Activated CD8-positive, alpha-beta memory T cell treated with anti-CD3 and anti-CD28 coated beads, Interleukin-2, amount 50 U/mL, for 1 hour (primary cell): ENCODE measurements at regions not wholly inside any gene's neighbourhood (a gene's known extent, or its start where the extent isn't known, plus 50 kb on each side); places are given as distances from the start of the nearest gene placed in this dataset.

Experiments
- DNase-seq: peaks from one replicate; pipeline ENCODE4 v3.0.0-alpha.2; 2020; ENCODE audit errors: extremely low read depth

DNA sequence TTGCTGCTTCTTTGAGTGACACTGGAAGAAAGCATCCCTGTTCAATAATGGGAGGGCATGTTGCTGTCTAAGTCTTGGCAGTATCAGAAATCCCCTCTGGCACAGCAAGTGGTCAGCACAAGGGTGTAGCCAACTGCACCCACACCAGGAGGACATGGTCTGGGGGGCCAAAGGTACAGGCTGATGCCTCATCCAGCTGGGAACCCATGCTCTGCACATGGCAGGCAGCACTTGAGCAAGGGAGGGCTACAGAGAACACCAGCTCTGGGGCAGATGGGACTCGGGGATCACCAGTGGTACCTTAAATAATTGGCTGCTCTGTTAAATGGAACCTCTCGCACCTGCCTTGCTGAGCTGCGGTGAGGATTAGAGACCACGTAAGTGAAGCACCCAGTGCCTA, 265.2 kb downstream of the SYK start:
- DNase-seq: no peak

DNA sequence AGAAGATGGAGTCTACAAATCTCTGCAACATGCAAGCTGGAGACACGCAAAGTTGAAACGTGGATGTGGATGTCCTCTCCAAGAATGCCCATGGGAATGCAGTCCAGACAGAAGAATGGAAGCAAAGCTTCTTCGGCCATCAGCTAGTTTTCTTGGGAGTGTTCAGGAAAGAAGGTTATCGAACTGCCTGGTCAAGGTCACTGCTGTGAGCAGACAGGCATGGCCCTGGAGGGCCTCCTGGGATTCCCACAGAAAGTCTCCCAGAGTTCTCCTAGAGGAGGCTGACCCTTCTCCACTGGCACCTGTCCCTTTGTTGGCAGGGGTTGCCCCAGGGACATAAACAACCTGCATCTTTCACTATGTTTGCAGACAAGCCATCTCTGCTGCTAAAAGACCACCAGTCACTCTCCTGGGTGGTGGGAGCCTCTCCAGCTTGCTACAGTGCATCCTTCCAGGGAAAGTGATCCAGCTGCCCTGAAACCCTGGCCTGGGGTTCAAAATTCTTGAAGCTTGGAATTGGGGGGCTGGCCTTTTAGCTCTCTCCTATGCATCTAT, 265.8 kb downstream of the SYK start:
- no peak for DNase-seq

GRCh38 chr9:91071184-91071990, 269.8 kb downstream of the SYK start:
- DNase-seq: no peak

GRCh38 chr9:91073049-91073810, 271.6 kb downstream of the SYK start:
- DNase-seq: no peak

GRCh38 chr9:91073811-91074771, 272.5 kb downstream of the SYK start:
- DNase-seq: no peak

GRCh38 chr9:91074866-91075265, 273.2 kb downstream of the SYK start:
- DNase-seq: no peak

GRCh38 chr9:91075279-91075678, 273.7 kb downstream of the SYK start:
- DNase-seq: no peak

GRCh38 chr9:91077624-91078368, 276.2 kb downstream of the SYK start:
- DNase-seq: no peak

- no peak for DNase-seq
These were observed 276.7 kb downstream of the SYK start for GRCh38 chr9:91078369-91078695.

- no peak for DNase-seq
These were observed 279.0 kb downstream of the AUH start for GRCh38 chr9:91082731-91083130.

DNA sequence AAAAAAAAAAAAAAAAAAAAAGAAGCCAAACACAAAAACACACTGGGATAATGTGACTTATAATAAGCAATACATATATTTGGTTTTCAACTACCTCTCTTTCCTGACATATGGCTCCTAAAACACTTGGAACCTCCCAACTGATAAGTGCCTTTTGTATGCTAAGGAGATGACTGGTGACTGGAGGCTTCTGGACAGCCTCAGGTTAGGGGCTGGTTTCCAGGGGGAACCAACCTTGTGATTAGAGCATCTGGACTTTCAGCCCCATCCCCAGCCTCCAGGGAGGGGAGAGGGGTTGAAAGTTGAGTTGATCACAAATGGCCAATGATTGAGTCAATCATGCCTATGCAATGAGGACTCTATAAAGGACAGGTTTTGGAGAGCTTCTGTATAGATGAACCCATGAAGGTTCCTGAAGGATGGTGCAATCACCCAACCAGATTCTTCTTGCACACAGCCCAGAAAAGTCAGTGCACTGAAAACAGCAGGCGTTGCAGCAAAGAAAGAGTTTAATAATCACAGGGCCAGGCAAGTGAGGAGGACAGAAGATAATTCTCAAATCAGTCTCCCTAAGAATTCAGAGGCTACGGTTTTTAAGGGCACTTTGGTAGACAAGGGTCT, 276.7 kb downstream of the AUH start:
- DNase-seq: no peak

DNA sequence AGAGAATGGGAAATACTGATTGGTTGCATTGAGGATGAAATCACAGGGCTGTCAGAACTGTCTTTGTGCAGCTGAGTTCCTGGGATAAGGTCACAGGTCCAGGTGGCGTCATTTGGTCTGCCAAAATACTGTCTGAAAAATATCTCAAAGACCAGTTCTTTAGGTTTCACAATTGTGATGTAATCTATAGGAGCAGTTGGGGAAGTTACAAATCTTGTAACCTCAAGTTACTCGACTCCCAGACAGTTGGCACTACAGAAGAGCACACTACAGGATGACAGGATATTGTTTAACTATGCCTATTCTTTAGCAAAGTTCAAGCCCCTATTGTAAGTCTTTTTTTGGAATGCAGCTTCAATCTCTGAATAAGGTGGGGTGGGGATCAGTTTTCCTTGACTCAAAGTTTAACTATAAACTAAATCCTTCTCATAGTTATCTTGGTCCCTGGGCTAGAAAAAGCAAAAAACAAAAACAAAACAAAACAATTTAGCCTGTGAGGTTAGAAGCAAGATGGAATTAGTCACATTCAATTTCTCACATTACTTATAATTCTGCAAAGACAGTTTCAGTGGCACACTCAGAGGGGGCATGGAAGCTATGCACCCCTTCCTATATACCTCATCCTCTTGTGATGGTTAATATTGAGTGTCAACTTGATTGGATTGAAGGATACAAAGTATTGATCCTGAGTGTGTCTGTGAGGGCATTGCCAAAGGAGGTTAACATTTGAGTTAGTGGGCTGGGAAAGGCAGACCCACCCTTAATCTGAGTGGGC, 276.0 kb downstream of the AUH start:
- no peak for DNase-seq

DNA sequence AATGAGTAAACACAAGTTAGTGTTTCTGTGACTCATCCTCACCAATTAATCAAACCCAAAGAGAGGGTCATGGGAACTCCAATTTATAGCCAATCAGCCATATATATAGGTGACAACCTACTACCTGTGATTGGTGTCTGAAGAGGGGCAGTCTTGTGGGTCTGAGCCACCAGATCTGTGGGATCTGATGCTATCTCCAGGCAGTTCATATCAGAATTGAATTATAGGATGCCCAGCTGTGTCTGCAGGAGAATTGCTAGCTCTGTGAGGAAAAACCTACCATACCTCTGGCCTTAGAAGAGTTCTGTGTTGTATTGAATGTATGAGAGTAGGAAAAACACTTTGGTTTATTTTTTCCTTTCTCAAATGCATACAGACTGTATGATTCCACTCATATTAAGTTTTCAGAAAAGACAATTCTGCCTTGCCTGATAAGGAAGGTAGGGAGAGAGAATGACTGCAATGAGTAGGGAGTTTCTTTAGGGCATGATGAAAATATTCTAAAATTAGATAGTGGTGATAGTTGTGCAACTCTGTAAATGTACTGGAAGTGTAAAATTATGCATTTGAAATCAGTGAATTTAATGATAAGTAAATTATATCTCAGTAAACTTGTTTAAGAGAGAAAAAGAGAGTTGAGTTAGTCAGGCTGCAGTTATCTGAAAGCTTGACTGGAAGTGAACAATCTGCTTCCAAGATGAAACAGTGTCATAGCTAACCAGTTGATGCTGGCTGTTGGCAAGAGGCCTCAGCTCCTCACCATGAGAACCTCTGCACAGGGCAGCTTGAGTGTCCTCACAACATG, 274.9 kb downstream of the AUH start:
- no peak for DNase-seq

GRCh38 chr9:91087462-91087759, 274.3 kb downstream of the AUH start:
- DNase-seq: no peak

DNA sequence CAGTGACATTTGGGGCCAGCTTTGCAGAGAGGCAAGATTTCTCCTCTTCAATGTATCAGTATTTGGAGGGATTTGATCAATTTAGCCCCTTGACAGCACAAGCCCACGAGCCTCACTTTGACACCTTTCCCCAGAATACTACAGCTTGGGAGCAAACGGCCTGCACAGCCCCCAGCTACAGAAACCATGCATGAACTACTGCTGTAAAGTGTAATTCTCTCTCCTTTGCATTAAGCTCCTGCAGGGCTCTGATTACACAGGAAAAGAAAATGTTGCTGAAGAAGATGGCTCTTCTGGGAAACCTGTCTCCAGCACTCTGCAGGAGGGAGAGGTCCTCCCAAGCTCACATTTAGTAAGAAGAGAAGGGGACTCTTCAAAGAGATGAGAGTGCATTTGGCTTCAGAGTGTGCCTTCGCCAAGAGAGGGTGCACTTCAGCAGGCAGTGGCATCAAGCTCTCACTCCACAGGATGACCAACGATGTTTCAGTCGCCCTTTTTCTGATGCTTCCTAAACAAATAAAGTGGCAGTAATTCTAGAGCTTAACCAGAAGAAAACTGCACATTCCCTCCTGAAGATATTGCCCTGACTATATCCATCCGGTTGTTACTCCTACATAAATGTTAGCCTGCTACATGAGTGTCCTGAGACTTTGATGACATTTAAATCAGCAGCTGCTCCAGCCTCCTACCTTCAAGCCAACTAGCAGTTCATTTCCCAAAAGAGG, 272.2 kb downstream of the AUH start:
- DNase-seq: no peak

GRCh38 chr9:91090130-91090410, 271.6 kb downstream of the AUH start:
- DNase-seq: no peak

DNA sequence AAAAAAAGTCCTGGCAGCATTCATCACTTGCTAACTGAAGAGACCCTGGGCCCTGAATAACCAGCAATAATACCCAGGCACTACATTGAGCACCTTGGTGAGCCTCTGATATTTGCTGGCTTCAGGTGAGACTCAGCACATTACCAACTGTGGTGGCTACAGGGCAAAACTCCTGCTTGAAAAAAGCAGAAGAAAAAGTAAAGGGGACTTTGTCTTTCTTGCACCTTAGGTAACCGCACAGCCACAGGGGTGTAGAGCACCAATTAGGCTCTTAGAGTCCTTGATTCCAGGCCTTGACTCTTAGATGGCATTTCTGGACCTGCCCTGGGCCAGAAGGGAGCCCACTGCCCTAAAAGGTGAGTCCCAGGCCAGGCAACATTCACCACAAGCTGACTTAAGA, 269.5 kb downstream of the AUH start:
- DNase-seq: no peak

DNA sequence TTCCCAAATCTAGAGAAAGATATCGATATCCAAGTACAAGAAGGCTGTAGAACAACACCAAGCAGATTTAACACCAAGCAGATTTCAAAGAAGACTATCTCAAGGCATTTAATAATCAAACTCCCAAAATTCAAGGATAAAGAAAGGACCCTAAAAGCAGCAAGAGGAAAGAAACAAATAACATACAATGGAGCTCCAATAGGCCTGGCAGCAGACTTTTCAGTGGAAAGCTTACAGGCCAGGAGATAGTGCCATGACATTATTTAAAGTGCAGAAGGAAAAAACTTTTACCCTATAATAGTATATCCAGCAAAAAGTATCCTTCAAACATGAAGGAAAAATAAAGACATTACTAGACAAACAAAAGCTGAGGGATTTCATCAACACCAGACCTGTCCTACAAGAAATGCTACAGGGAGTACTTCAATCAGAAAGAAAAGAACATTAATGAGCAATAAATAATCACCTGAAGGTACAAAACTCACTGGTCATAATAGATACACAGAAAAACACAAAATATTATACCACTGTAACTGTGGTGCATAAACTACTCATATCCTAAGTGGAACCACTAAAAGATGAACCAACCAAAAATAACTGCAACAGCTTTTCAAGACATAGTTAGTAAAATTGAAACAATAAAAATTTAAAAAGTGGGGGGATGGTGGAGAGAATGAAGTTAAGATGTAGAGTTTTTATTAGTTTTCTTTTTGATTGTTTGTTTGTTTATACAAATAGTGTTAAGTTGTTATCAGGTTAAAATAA, 267.2 kb downstream of the AUH start:
- no peak for DNase-seq
